Endothelial cell of umbilical vein (primary cell): ENCODE measurements at regions not wholly inside any gene's neighbourhood (a gene's known extent, or its start where the extent isn't known, plus 50 kb on each side); places are given as distances from the start of the nearest gene placed in this dataset.

ENCODE experiments used
- BruUV-seq: library from RNA; stranded (reverse); fragments of 400-500 nt; replicated peaks from 2 replicates; lab custom pipeline; 2021; lab: Mats Ljungman, UMichigan
- CTCF ChIA-PET: fragments of 300-600, 350-600 bp; sonication (Branson Sonifier 250); formaldehyde crosslinking; loops from one replicate; lab custom pipeline; 2021; ENCODE audit warnings: antibody characterized with exemption, inconsistent platforms; lab: Charles Lee
- POLR2A ChIA-PET: fragments of 300-600, 350-600 bp; sonication (Branson Sonifier 250); formaldehyde crosslinking; loops from one replicate; lab custom pipeline; 2021; ENCODE audit warnings: antibody characterized with exemption, inconsistent platforms; lab: Charles Lee
- DNase-seq: peaks from one replicate; pipeline ENCODE4 v3.0.0-alpha.2; 2011; ENCODE audit warnings: low read depth, low spot score
- FAIRE-seq: peaks from 2 replicates; lab custom pipeline; 2011; peaks lifted over from hg19 to GRCh38; lab: Jason Lieb, UNC
- H2AFZ ChIP-seq: 2 replicates; pipeline ENCODE4 v1.6.0; 2012; ENCODE audit warnings: low read depth, low read length, control low read depth, inconsistent platforms
- H3K27ac ChIP-seq: 2 replicates; pipeline ENCODE4 v1.5.1; 2011; ENCODE audit warnings: low read depth, mild to moderate bottlenecking, control low read depth, low read length, moderate library complexity; ENCODE audit not compliant: insufficient read depth
- H3K27me3 ChIP-seq, 2 experiments: 2 replicates each; pipeline versions ENCODE4 v1.6.0 to v1.6.1; 2011; ENCODE audit warnings: low read length in 2 of 2, mixed read lengths in 1 of 2; ENCODE audit not compliant: control insufficient read depth in 2 of 2, insufficient read depth in 2 of 2
- H3K36me3 ChIP-seq, 2 experiments: 2 replicates in 1 of 2; 3 replicates in 1 of 2; pipeline ENCODE4 v1.5.1; 2011; ENCODE audit warnings: low read length in 2 of 2, mild to moderate bottlenecking in 1 of 2, moderate library complexity in 1 of 2; ENCODE audit not compliant: control insufficient read depth in 2 of 2, insufficient read depth in 2 of 2; ENCODE audit errors: extremely low read depth in 1 of 2
- H3K4me1 ChIP-seq: 3 replicates; pipeline ENCODE4 v1.5.1; 2011; ENCODE audit warnings: mild to moderate bottlenecking, low read length; ENCODE audit not compliant: control insufficient read depth, insufficient read depth; ENCODE audit errors: extremely low read depth
- H3K4me2 ChIP-seq: 2 replicates; pipeline ENCODE4 v1.6.1; 2011; ENCODE audit warnings: low read length, control low read depth, mixed read lengths; ENCODE audit not compliant: insufficient read depth
- H3K4me3 ChIP-seq, 3 experiments: fragments of 200-600 bp in 1 of 3; sonication (generic), shearing (Covaris generic) in 1 of 3; replicated peaks in 1 of 3; 2 replicates each; pipeline ENCODE4 v1.5.1; 2011 to 2016; ENCODE audit warnings: control low read depth in 3 of 3, low read length in 3 of 3, mild to moderate bottlenecking in 2 of 3, inconsistent platforms in 1 of 3, low read depth in 1 of 3, moderate library complexity in 1 of 3; ENCODE audit not compliant: insufficient read depth in 1 of 3
- H3K79me2 ChIP-seq: 2 replicates; pipeline ENCODE4 v1.6.0; 2012; ENCODE audit warnings: low read length, inconsistent platforms; ENCODE audit not compliant: control insufficient read depth, insufficient read depth
- H3K9ac ChIP-seq: replicated peaks from 2 replicates; pipeline ENCODE3; 2011; ENCODE audit warnings: low read length, control low read depth; ENCODE audit not compliant: insufficient read depth; ENCODE audit errors: extremely low read depth
- H3K9me1 ChIP-seq: replicated peaks from 3 replicates; pipeline ENCODE4 v1.6.0; 2011; ENCODE audit warnings: mild to moderate bottlenecking, low read length; ENCODE audit not compliant: control insufficient read depth, insufficient read depth; ENCODE audit errors: extremely low read depth
- H3K9me3 ChIP-seq: replicated peaks from 2 replicates; pipeline ENCODE4 v1.5.1; 2012; ENCODE audit warnings: low read length, inconsistent platforms; ENCODE audit not compliant: control insufficient read depth, insufficient read depth
- H4K20me1 ChIP-seq: replicated peaks from 2 replicates; pipeline ENCODE3; 2011; ENCODE audit warnings: mild to moderate bottlenecking, low read length; ENCODE audit not compliant: control insufficient read depth, insufficient read depth; ENCODE audit errors: extremely low read depth
- CTCF ChIP-seq, 2 donors: IDR thresholded peaks; 1 replicate in 1 of 2; 2 replicates in 1 of 2; pipeline ENCODE4 v1.5.1; 2011; ENCODE audit warnings: low read length in 2 of 2, mild to moderate bottlenecking in 2 of 2, moderate library complexity in 2 of 2, control low read depth in 1 of 2, inconsistent platforms in 1 of 2, low read depth in 1 of 2; ENCODE audit not compliant: insufficient read depth in 1 of 2; ENCODE audit errors: extremely low read depth in 1 of 2
- EZH2 ChIP-seq: IDR thresholded peaks from 2 replicates; pipeline ENCODE4 v1.6.1; 2012; ENCODE audit warnings: borderline replicate concordance, low read depth, mild to moderate bottlenecking, moderate library complexity, low read length, inconsistent platforms; ENCODE audit not compliant: severe bottlenecking
- FOS ChIP-seq: IDR thresholded peaks from 2 replicates; pipeline ENCODE4 v1.6.1; 2011; ENCODE audit warnings: mild to moderate bottlenecking, low read length, moderate library complexity, borderline replicate concordance; ENCODE audit not compliant: insufficient read depth
- GATA2 ChIP-seq: IDR thresholded peaks from 2 replicates; pipeline ENCODE4 v1.7.0; 2011; ENCODE audit warnings: low read depth, mild to moderate bottlenecking, moderate library complexity, mixed read lengths, low read length; ENCODE audit not compliant: insufficient read length, insufficient read depth
- JUN ChIP-seq: IDR thresholded peaks from 2 replicates; pipeline ENCODE4 v1.6.1; 2011; ENCODE audit warnings: borderline replicate concordance, low read depth; ENCODE audit not compliant: insufficient read length, insufficient read depth
- MAX ChIP-seq: IDR thresholded peaks from 2 replicates; pipeline ENCODE4 v1.6.1; 2011; ENCODE audit not compliant: insufficient read depth, insufficient read length
- MYC ChIP-seq: IDR thresholded peaks from one replicate; pipeline ENCODE4 v1.6.1; 2011; ENCODE audit warnings: mild to moderate bottlenecking, low read depth, low read length
- POLR2A ChIP-seq: IDR thresholded peaks from 2 replicates; pipeline ENCODE4 v1.6.1; 2012; ENCODE audit warnings: low read depth, mild to moderate bottlenecking, control low read depth, low read length
- POLR2AphosphoS5 ChIP-seq: IDR thresholded peaks from 2 replicates; pipeline ENCODE4 v1.6.1; 2012; ENCODE audit warnings: low read depth, mild to moderate bottlenecking, control low read depth, low read length, moderate library complexity; ENCODE audit not compliant: insufficient read depth
- dilution Hi-C: fragments of 300-500 bp; cut with MboI; formaldehyde crosslinking; loops from one replicate; pipeline ENCODE4 v1.15.0; 2019; ENCODE audit warnings: low sequenced_read_pairs; ENCODE audit not compliant: extremely low pct_ligation_motif_present
- intact Hi-C: fragments of 100-400 bp; cut with micrococcal nuclease; formaldehyde crosslinking; loops from one replicate; pipeline ENCODE4 v1.10.0; 2022

- H3K4me2 ChIP-seq: no peak overlapping the region
- CTCF ChIA-PET: no interaction called here
- no peaks in the 10 kb centered on the region for H3K36me3 ChIP-seq
- no TSS peak for BruUV-seq
- no peaks in the 10 kb centered on the region for H4K20me1 ChIP-seq
- dilution Hi-C loops: no loop called here
- no peak overlapping the region for H3K9ac ChIP-seq
- POLR2A ChIA-PET: no interaction called here
- no peaks in the 10 kb centered on the region for H3K9me1 ChIP-seq
- H3K9me3 ChIP-seq: no peaks in the 10 kb centered on the region
- intact Hi-C loops: no loop called here
- no peak for TF ChIP-seq MYC
- no peak for TF ChIP-seq POLR2AphosphoS5
- TF ChIP-seq GATA2: no peak
- no peak for TF ChIP-seq POLR2A
- no peak for TF ChIP-seq FOS
- no peak for TF ChIP-seq JUN
- no peak for TF ChIP-seq CTCF (IDR thresholded peaks at IDR 0.05; ENCODE audit: extremely low read depth in 1 of 2, insufficient read depth in 1 of 2, low read depth in 1 of 2, low read length in 2 of 2)
- TF ChIP-seq MAX: no peak
- no peak for TF ChIP-seq EZH2
- FAIRE-seq: no peak
- no peak overlapping the region for H3K27ac ChIP-seq
- H3K27me3 ChIP-seq: no peaks in the 10 kb centered on the region
- no peak overlapping the region for H3K4me3 ChIP-seq
- DNase-seq: no peak
- no peak overlapping the region for H2AFZ ChIP-seq
- no peaks in the 10 kb centered on the region for H3K79me2 ChIP-seq
- no peaks in the 10 kb centered on the region for H3K4me1 ChIP-seq
Observed at GRCh38 chr2:118442046-118442445, 353.8 kb downstream of the INSIG2 start.
